GM23338 (cell line): ENCODE measurements at regions not wholly inside any gene's neighbourhood (a gene's known extent, or its start where the extent isn't known, plus 50 kb on each side); places are given as distances from the start of the nearest gene placed in this dataset.

Experiments used
- CREB1 ChIP-seq: fragments of 250-450 bp; sonication (Bioruptor Pico); IDR thresholded peaks from 2 replicates; pipeline ENCODE4 v1.5.0; 2020; ENCODE audit warnings: low read depth, mild to moderate bottlenecking, moderate library complexity
- ETS1 ChIP-seq: IDR thresholded peaks from 2 replicates; pipeline ENCODE4 v1.6.1; 2016; ENCODE audit warnings: antibody characterized with exemption
- JUNB ChIP-seq: IDR thresholded peaks from one replicate; pipeline ENCODE4 v1.6.1; 2016; ENCODE audit warnings: antibody characterized with exemption; ENCODE audit not compliant: unreplicated experiment
- POLR2AphosphoS5 ChIP-seq: IDR thresholded peaks from 2 replicates; pipeline ENCODE4 v1.6.1; 2016; ENCODE audit warnings: antibody characterized with exemption, low read depth
- REST ChIP-seq: IDR thresholded peaks from one replicate; pipeline ENCODE4 v1.6.1; 2018; ENCODE audit warnings: antibody characterized with exemption; ENCODE audit not compliant: unreplicated experiment
- ZNF331 ChIP-seq: fragments of 250-450 bp; sonication (Bioruptor Pico); IDR thresholded peaks from 2 replicates; pipeline ENCODE4 v1.5.0; 2020; ENCODE audit warnings: low read depth, mild to moderate bottlenecking, moderate library complexity
- ZNF462 ChIP-seq: fragments of 250-450 bp; sonication (Bioruptor Pico); IDR thresholded peaks from 2 replicates; pipeline ENCODE4 v1.5.0; 2020; ENCODE audit warnings: mild to moderate bottlenecking, moderate library complexity

GRCh38 chr2:16102976-16103380 is 162.6 kb downstream of the MYCN start (continued):
- TF ChIP-seq ZNF462 = no peak
- no peak for TF ChIP-seq POLR2AphosphoS5
- TF ChIP-seq CREB1 (CRISPR knock-in tag) = no peak
- no peak for TF ChIP-seq ETS1
- TF ChIP-seq ZNF331 (CRISPR knock-in tag) = no peak
- TF ChIP-seq REST = no peak
- no peak for TF ChIP-seq JUNB
